Endothelial cell (in vitro differentiated cells): ENCODE measurements at regions not wholly inside any gene's neighbourhood (a gene's known extent, or its start where the extent isn't known, plus 50 kb on each side); places are given as distances from the start of the nearest gene placed in this dataset.

Source experiments
- DNase-seq: peaks from one replicate; pipeline ENCODE4 v3.0.0; 2021; ENCODE audit warnings: low spot score
- H3K27ac Mint-ChIP-seq: one replicate; pipeline ENCODE4 v1.8.0; 2021; ENCODE audit warnings: mixed read lengths, inconsistent platforms; ENCODE audit not compliant: unreplicated experiment
- H3K27me3 Mint-ChIP-seq: one replicate; pipeline ENCODE4 v1.8.0; 2021; ENCODE audit warnings: mild to moderate bottlenecking, moderate library complexity, mixed read lengths, inconsistent platforms; ENCODE audit not compliant: unreplicated experiment
- H3K36me3 Mint-ChIP-seq: one replicate; pipeline ENCODE4 v1.8.0; 2021; ENCODE audit warnings: mild to moderate bottlenecking, low read depth, mixed read lengths, inconsistent platforms; ENCODE audit not compliant: unreplicated experiment
- H3K4me1 Mint-ChIP-seq: one replicate; pipeline ENCODE4 v1.8.0; 2021; ENCODE audit warnings: mild to moderate bottlenecking, mixed read lengths, inconsistent platforms; ENCODE audit not compliant: unreplicated experiment
- H3K4me3 Mint-ChIP-seq: one replicate; pipeline ENCODE4 v1.8.0; 2021; ENCODE audit warnings: mild to moderate bottlenecking, mixed read lengths, inconsistent platforms; ENCODE audit not compliant: unreplicated experiment
- H3K9me3 Mint-ChIP-seq: one replicate; pipeline ENCODE4 v1.8.0; 2021; ENCODE audit warnings: mixed read lengths, inconsistent platforms; ENCODE audit not compliant: unreplicated experiment
- CTCF ChIP-seq: fragments of 200-600 bp; sonication (generic); IDR thresholded peaks from one replicate; pipeline ENCODE4 v1.5.0; 2021; ENCODE audit warnings: antibody characterized with exemption; ENCODE audit not compliant: unreplicated experiment

DNA sequence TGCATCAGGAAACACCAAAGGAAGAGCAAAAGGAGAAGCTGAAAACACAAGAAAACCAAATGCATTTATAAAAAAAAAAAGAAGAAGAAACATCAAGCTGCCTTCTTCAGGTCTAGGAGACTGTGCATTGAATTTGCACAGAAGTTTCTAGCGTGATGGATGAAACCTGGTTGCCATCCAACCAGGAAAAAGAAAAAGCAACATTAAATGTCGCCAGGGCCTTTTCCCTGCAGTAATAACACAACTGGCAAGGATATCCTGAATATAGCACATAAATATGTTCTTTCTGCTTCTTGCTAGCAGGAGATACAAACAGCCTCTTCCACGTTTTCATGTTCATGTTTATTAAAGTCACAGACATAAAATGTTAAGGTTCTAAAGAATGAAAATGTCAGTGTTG is 60.8 kb upstream of the ZFP42 start:
- H3K27me3 Mint-ChIP-seq, result no peaks in the 10 kb centered on the region
- DNase-seq, result no peak
- no peak for TF ChIP-seq CTCF
- no peak overlapping the region for H3K4me3 Mint-ChIP-seq
- H3K27ac Mint-ChIP-seq, result no peak overlapping the region
- no peaks in the 10 kb centered on the region for H3K36me3 Mint-ChIP-seq
- H3K9me3 Mint-ChIP-seq, result no peaks in the 10 kb centered on the region
- H3K4me1 Mint-ChIP-seq, result peaks cover 5% of the 10 kb centered on the region

- Mint-ChIP-seq H3K9me3 (no peaks in the 10 kb centered on the region), H3K36me3 (no peaks in the 10 kb centered on the region), H3K27ac (no peak overlapping the region), H3K27me3 (no peaks in the 10 kb centered on the region), H3K4me3 (no peak overlapping the region), H3K4me1 (peaks cover 12% of the 10 kb centered on the region)
- DNase-seq, result no peak
- no peak for TF ChIP-seq CTCF
Observed at GRCh38 chr4:187937557-187937956, 58.0 kb upstream of the ZFP42 start.

- H3K9me3 Mint-ChIP-seq, result no peaks in the 10 kb centered on the region
- H3K4me3 Mint-ChIP-seq, result no peak overlapping the region
- peaks cover 7% of the 10 kb centered on the region for H3K4me1 Mint-ChIP-seq
- no peak for TF ChIP-seq CTCF
- no peaks in the 10 kb centered on the region for H3K36me3 Mint-ChIP-seq
- no peaks in the 10 kb centered on the region for H3K27me3 Mint-ChIP-seq
- H3K27ac Mint-ChIP-seq, result no peak overlapping the region
- DNase-seq, result no peak
Observed at GRCh38 chr4:187940299-187940698, 55.3 kb upstream of the ZFP42 start.

DNA sequence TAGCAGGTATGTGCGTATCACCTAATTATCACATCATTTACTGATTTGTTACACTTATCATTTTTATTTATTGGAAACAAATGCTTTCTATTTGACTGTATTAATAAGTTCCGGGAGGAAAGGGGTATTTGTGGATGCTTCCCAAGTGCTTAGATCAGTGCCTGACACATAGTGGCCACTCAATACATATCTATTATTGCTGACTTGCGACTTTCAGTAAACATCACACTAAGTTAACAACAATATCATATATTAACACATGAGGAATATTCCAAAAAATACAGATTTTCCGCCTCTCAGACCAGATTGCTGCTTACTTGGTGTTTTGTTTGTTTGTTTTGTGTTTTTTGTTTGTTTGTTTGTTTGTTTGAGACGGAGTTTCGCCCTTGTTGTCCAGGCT is 52.6 kb upstream of the ZFP42 start:
- TF ChIP-seq CTCF, result no peak

DNA sequence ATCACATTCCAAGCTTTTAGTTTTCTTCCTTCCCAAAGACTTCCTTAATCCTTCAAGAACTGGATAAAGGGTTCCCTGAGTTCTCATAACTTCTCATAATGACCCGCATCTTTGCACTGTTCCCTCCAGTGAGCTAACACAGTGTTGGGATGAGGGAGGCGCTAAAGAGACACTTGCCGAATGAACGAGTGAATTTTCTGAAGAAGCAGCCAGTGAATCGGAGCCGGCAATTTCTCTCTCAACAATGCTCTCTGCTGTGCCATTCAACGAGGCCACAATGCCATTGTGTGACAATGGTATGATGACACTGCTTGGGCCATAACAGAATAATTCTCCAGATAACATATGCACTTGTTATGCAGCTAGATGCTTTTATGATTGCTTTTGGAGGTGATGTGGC is 51.4 kb upstream of the ZFP42 start:
- H3K36me3 Mint-ChIP-seq, result no peaks in the 10 kb centered on the region
- no peak overlapping the region for H3K27ac Mint-ChIP-seq
- TF ChIP-seq CTCF, result no peak
- H3K4me3 Mint-ChIP-seq, result no peak overlapping the region
- no peak for DNase-seq
- H3K4me1 Mint-ChIP-seq, result peaks cover 7% of the 10 kb centered on the region
- no peaks in the 10 kb centered on the region for H3K9me3 Mint-ChIP-seq
- peaks cover 1% of the 10 kb centered on the region for H3K27me3 Mint-ChIP-seq

More for the DNA sequence above, 52.6 kb upstream of the ZFP42 start:
- DNase-seq, result no peak
- H3K36me3 Mint-ChIP-seq, result no peaks in the 10 kb centered on the region
- H3K27me3 Mint-ChIP-seq, result no peaks in the 10 kb centered on the region
- H3K4me3 Mint-ChIP-seq, result no peak overlapping the region
- H3K27ac Mint-ChIP-seq, result no peak overlapping the region
- H3K9me3 Mint-ChIP-seq, result no peaks in the 10 kb centered on the region
- H3K4me1 Mint-ChIP-seq, result peaks cover 7% of the 10 kb centered on the region
